KMS-11 (cell line): ENCODE measurements at regions not wholly inside any gene's neighbourhood (a gene's known extent, or its start where the extent isn't known, plus 50 kb on each side); places are given as distances from the start of the nearest gene placed in this dataset.

Experiments
- H2AFZ ChIP-seq: fragments of 200-600 bp; sonication (generic); 2 replicates; pipeline ENCODE4 v1.6.1; 2016; ENCODE audit warnings: antibody characterized with exemption, mixed run types, low read depth
- H3K27ac ChIP-seq: fragments of 200-600 bp; sonication (generic); 2 replicates; pipeline ENCODE4 v1.6.1; 2016; ENCODE audit warnings: mild to moderate bottlenecking, mixed run types
- H3K27me3 ChIP-seq: fragments of 200-600 bp; sonication (generic); 2 replicates; pipeline ENCODE4 v1.6.1; 2017; ENCODE audit warnings: mild to moderate bottlenecking, low read depth, mixed run types, moderate library complexity; ENCODE audit not compliant: insufficient read depth
- H3K36me3 ChIP-seq: fragments of 200-600 bp; sonication (generic); 2 replicates; pipeline ENCODE4 v1.6.1; 2017; ENCODE audit warnings: mild to moderate bottlenecking, mixed run types; ENCODE audit not compliant: insufficient read depth
- H3K4me1 ChIP-seq: fragments of 200-600 bp; sonication (generic); 2 replicates; pipeline ENCODE4 v1.6.1; 2016; ENCODE audit warnings: mild to moderate bottlenecking, low read depth, mixed run types; ENCODE audit not compliant: poor library complexity, severe bottlenecking
- H3K4me2 ChIP-seq: fragments of 200-600 bp; sonication (generic); 2 replicates; pipeline ENCODE4 v1.7.0; 2016; ENCODE audit warnings: mild to moderate bottlenecking, mixed run types
- H3K4me3 ChIP-seq: fragments of 200-600 bp; sonication (generic); IDR thresholded peaks from 2 replicates; pipeline ENCODE4 v1.6.1; 2017; ENCODE audit warnings: low read depth, low read length, mixed read lengths; ENCODE audit not compliant: insufficient read depth
- H3K79me2 ChIP-seq: fragments of 200-600 bp; sonication (generic); 2 replicates; pipeline ENCODE4 v1.6.1; 2016; ENCODE audit warnings: low read depth, mixed run types; ENCODE audit not compliant: insufficient read depth
- H3K9ac ChIP-seq: fragments of 200-600 bp; sonication (generic); 2 replicates; pipeline ENCODE4 v1.6.1; 2016; ENCODE audit warnings: mild to moderate bottlenecking, mixed run types
- H4K20me1 ChIP-seq: fragments of 200-600 bp; sonication (generic); 2 replicates; pipeline ENCODE4 v1.6.1; 2016; ENCODE audit warnings: mild to moderate bottlenecking, mixed run types; ENCODE audit not compliant: insufficient read depth
- TF ChIP-seq, protein P1 (sequence below): fragments of 200-600 bp; sonication (generic); conservative IDR thresholded peaks from 2 replicates; pipeline ENCODE4 v1.6.1; 2017; ENCODE audit warnings: low read depth, mild to moderate bottlenecking, antibody characterized with exemption, low read length, moderate library complexity, mixed read lengths

DNA sequence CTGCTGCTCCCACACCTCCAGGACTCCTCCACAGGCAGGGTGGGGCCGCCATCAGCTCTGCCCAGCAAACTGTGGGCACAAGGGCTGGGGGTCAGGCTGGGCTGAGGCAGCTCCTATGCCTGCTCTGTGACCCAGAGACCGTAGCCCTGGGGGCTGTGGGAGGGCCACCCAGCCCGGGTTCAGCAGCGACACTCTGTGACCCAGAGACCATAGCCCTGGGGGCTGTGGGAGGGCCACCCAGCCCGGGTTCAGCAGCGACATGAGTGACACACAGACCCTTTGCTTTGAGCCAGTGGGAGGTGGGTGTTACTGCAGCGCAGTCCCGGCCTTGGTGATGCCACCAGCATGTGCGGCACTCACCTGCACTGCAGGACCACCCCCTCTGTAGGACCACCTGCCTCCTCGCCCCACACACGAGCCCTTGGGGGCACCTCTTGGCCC is 118.9 kb upstream of the LPCAT1 start:
- peaks cover 5% of the 10 kb centered on the region; the same call in 1 of the 2 replicates for H3K27me3 ChIP-seq
- H3K4me1 ChIP-seq = peaks cover 31% of the 10 kb centered on the region
- H3K27ac ChIP-seq = no peak overlapping the region
- no peak overlapping the region for H3K4me3 ChIP-seq
- TF ChIP-seq, protein P1, sequence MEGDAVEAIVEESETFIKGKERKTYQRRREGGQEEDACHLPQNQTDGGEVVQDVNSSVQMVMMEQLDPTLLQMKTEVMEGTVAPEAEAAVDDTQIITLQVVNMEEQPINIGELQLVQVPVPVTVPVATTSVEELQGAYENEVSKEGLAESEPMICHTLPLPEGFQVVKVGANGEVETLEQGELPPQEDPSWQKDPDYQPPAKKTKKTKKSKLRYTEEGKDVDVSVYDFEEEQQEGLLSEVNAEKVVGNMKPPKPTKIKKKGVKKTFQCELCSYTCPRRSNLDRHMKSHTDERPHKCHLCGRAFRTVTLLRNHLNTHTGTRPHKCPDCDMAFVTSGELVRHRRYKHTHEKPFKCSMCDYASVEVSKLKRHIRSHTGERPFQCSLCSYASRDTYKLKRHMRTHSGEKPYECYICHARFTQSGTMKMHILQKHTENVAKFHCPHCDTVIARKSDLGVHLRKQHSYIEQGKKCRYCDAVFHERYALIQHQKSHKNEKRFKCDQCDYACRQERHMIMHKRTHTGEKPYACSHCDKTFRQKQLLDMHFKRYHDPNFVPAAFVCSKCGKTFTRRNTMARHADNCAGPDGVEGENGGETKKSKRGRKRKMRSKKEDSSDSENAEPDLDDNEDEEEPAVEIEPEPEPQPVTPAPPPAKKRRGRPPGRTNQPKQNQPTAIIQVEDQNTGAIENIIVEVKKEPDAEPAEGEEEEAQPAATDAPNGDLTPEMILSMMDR = no peak
- H2AFZ ChIP-seq = no peak overlapping the region
- no peaks in the 10 kb centered on the region for H3K36me3 ChIP-seq
- no peaks in the 10 kb centered on the region for H3K79me2 ChIP-seq
- no peak overlapping the region for H3K4me2 ChIP-seq
- no peak overlapping the region for H3K9ac ChIP-seq
- no peaks in the 10 kb centered on the region for H4K20me1 ChIP-seq

DNA sequence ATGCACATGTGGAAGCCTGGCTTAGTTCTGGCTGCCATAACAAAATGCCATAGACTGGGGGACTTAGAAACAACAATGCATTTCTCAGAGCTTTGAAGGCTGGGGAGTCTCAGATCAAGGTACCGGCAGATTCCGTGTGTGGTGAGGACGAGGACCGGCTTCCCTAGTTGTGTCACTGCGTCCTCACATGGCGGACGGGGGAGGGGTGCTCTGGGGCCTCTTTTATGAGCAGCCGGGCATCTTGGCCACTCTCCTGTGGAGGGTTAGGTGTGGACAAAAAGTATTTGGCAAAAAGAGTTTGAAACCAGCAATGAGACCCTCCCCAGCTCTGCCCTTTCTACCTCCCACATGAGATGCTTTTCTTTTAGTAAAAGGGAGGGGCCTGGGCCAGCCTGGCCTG is 118.5 kb upstream of the LPCAT1 start:
- Histone ChIP-seq H3K4me1 (peaks cover 31% of the 10 kb centered on the region), H3K27ac (no peak overlapping the region), H3K9ac (no peak overlapping the region), H3K79me2 (no peaks in the 10 kb centered on the region), H3K4me2 (no peak overlapping the region; the same call in 1 of the 2 replicates), H3K27me3 (peaks cover 5% of the 10 kb centered on the region; the same call in 1 of the 2 replicates), H2AFZ (no peak overlapping the region), H3K4me3 (no peak overlapping the region), H3K36me3 (no peaks in the 10 kb centered on the region), H4K20me1 (no peaks in the 10 kb centered on the region)
- TF ChIP-seq, protein P1 = no peak

DNA sequence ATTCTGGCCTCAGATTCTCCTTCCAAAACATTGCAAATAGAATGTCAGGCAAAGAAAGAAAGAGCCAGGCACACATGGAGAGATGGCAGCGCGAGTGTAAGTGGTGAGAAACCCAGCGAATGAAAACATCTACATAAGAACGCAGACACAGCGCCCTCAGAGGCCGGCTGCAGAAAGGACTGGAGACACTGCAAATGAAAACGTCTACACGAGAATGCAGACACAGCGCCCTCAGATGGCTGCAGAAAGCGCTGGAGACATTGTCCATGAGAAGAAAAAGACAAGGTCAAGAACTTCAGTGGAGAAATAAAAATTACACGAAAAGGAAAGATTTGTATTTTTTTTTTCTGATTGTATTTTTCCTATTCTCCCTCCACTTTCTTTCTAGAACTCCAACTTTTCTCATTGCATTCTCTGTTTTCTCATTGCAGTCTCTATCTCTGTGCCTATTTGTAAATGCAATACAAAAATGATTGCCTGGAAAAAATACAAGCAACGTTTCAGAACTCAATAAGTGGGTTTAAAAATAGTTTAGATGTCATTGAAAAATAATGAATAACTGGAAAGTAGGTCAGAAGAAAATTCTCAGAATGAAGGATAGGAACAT is 117.9 kb upstream of the LPCAT1 start:
- Histone ChIP-seq H3K4me3 (no peak overlapping the region), H2AFZ (peak overlapping the region; percentile 61), H4K20me1 (no peaks in the 10 kb centered on the region), H3K27me3 (peaks cover 5% of the 10 kb centered on the region; the same call in 1 of the 2 replicates), H3K4me2 (peak overlapping the region; percentile 36; the same call in 1 of the 2 replicates), H3K36me3 (no peaks in the 10 kb centered on the region), H3K4me1 (peaks cover 31% of the 10 kb centered on the region), H3K27ac (no peak overlapping the region), H3K9ac (no peak overlapping the region), H3K79me2 (no peaks in the 10 kb centered on the region)
- TF ChIP-seq, protein P1 = peak; percentile 98

DNA sequence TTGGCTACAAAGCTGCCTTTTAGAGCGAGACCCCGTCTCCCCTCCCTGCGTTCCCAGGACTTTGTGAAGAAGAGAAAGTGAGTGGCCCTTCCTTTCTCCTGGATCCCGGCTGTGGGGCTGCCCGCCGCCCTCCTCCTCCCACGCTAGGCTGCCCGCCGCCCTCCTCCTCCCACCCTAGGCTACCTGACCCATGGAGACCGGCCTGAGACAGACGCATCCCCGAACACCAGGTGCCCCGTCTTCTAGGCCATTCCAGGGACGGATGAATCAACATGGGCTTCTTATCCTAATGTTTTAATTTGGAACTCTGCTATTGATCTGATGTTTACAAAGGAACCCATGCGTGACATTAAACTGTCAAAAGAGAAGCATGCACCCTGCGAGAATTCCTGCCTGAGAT is 117.3 kb upstream of the LPCAT1 start:
- TF ChIP-seq, protein P1 = no peak
- Histone ChIP-seq H3K4me2 (peak overlapping the region; percentile 36; the same call in 1 of the 2 replicates), H3K4me3 (no peak overlapping the region), H2AFZ (peak overlapping the region; percentile 61), H3K4me1 (peaks cover 31% of the 10 kb centered on the region), H4K20me1 (no peaks in the 10 kb centered on the region), H3K79me2 (no peaks in the 10 kb centered on the region), H3K36me3 (no peaks in the 10 kb centered on the region), H3K9ac (no peak overlapping the region), H3K27me3 (peaks cover 5% of the 10 kb centered on the region; the same call in 1 of the 2 replicates), H3K27ac (no peak overlapping the region)
